Peyer's patch (tissue), 4 donors: ENCODE measurements at regions not wholly inside any gene's neighbourhood (a gene's known extent, or its start where the extent isn't known, plus 50 kb on each side); places are given as distances from the start of the nearest gene placed in this dataset.

ENCODE experiments used
- CTCF ChIP-seq, 6 experiments: fragments of 450-650 bp in 4 of 6; fragments of 200-600 bp in 2 of 6; sonication (generic) in 1 of 6; IDR thresholded peaks; one replicate each; pipeline ENCODE4 v1.5.1; 2017 to 2019; ENCODE audit warnings: antibody characterized with exemption in 6 of 6, mild to moderate bottlenecking in 3 of 6, moderate library complexity in 1 of 6
- POLR2A ChIP-seq, 2 donors: fragments of 450-650 bp; IDR thresholded peaks; one replicate each; pipeline ENCODE4 v1.5.1; 2017; ENCODE audit warnings: antibody characterized with exemption in 2 of 2, mild to moderate bottlenecking in 2 of 2, moderate library complexity in 2 of 2

GRCh38 chr22:48685767-48686166 lies 1141.9 kb downstream of the BRD1 start:
- TF ChIP-seq POLR2A (IDR thresholded peaks at IDR 0.05) = no peak
- no peak for TF ChIP-seq CTCF (IDR thresholded peaks at IDR 0.05)
